Endodermal cell (in vitro differentiated cells): ENCODE measurements at regions not wholly inside any gene's neighbourhood (a gene's known extent, or its start where the extent isn't known, plus 50 kb on each side); places are given as distances from the start of the nearest gene placed in this dataset.

Source experiments
- DNase-seq: peaks from one replicate; pipeline ENCODE4 v3.0.0-alpha.2; 2017
- H3K27ac ChIP-seq: 2 replicates; pipeline ENCODE4 v1.5.1; 2013; ENCODE audit warnings: mild to moderate bottlenecking, low read depth, low read length, moderate library complexity
- H3K27me3 ChIP-seq: 2 replicates; pipeline ENCODE4 v1.6.1; 2013; ENCODE audit warnings: mild to moderate bottlenecking, low read length, moderate library complexity; ENCODE audit not compliant: insufficient read depth, control insufficient read depth, poor library complexity, severe bottlenecking
- H3K36me3 ChIP-seq: 2 replicates; pipeline ENCODE4 v1.7.0; 2013; ENCODE audit warnings: mild to moderate bottlenecking, low read length, moderate library complexity; ENCODE audit not compliant: control insufficient read depth, insufficient read depth
- H3K4me1 ChIP-seq: one replicate; pipeline ENCODE4 v1.7.0; 2013; ENCODE audit warnings: low read length; ENCODE audit not compliant: control insufficient read depth, insufficient read depth
- H3K4me3 ChIP-seq: 2 replicates; pipeline ENCODE4 v1.5.1; 2013; ENCODE audit warnings: mild to moderate bottlenecking, low read length, moderate library complexity
- H3K9ac ChIP-seq: 2 replicates; pipeline ENCODE4 v1.6.1; 2013; ENCODE audit warnings: mild to moderate bottlenecking, low read length, moderate library complexity; ENCODE audit not compliant: poor library complexity, severe bottlenecking; ENCODE audit errors: extremely low read depth
- H3K9me3 ChIP-seq: 2 replicates; pipeline ENCODE4 v1.6.1; 2013; ENCODE audit warnings: mild to moderate bottlenecking, low read length, moderate library complexity; ENCODE audit not compliant: control insufficient read depth
- H3K27ac Mint-ChIP-seq: 2 replicates; pipeline ENCODE4 v1.8.0; 2020; ENCODE audit warnings: mixed read lengths
- H3K27me3 Mint-ChIP-seq: 2 replicates; pipeline ENCODE4 v1.8.0; 2021; ENCODE audit warnings: mild to moderate bottlenecking, mixed read lengths; ENCODE audit not compliant: insufficient read depth
- H3K36me3 Mint-ChIP-seq: 2 replicates; pipeline ENCODE4 v1.8.0; 2020; ENCODE audit warnings: low read depth, mixed read lengths
- H3K4me1 Mint-ChIP-seq: 2 replicates; pipeline ENCODE4 v1.8.0; 2020; ENCODE audit warnings: mixed read lengths
- H3K4me3 Mint-ChIP-seq: 2 replicates; pipeline ENCODE4 v1.8.0; 2020; ENCODE audit warnings: mild to moderate bottlenecking, moderate library complexity, mixed read lengths
- H3K9me3 Mint-ChIP-seq: 2 replicates; pipeline ENCODE4 v1.8.0; 2020; ENCODE audit warnings: mild to moderate bottlenecking, mixed read lengths
- CTCF ChIP-seq: fragments of 200-600 bp; sonication (generic); conservative IDR thresholded peaks from 2 replicates; pipeline ENCODE4 v1.5.0; 2021; ENCODE audit warnings: antibody characterized with exemption, mild to moderate bottlenecking
- WGBS, 2 experiments: methylation state at CpG; one replicate each; pipeline versions ENCODE4 v1.1.5 to v1.1.7; 2013; ENCODE audit warnings: missing lambda C conversion rate in 2 of 2, mixed read lengths in 1 of 2; ENCODE audit not compliant: insufficient coverage in 1 of 2, insufficient read length in 1 of 2; 5-methylcytosine and 5-hydroxymethylcytosine counted together

- H3K9me3 ChIP-seq: no peaks in the 10 kb centered on the region
- H3K27ac Mint-ChIP-seq: no peak overlapping the region
- WGBS, 2 experiments: 100% methylated on average over 1 of the region's 1 CpG; no CpG with 5 or more reads in 1 of the 2 experiments
- no peak overlapping the region for H3K4me3 ChIP-seq
- H3K9ac ChIP-seq: no peak overlapping the region
- H3K36me3 ChIP-seq: peaks cover 38% of the 10 kb centered on the region
- H3K4me3 Mint-ChIP-seq: no peak overlapping the region
- no peak overlapping the region for H3K27ac ChIP-seq
- H3K9me3 Mint-ChIP-seq: no peaks in the 10 kb centered on the region
- no peak for DNase-seq
- peaks cover 7% of the 10 kb centered on the region for H3K36me3 Mint-ChIP-seq
- no peaks in the 10 kb centered on the region for H3K27me3 ChIP-seq
- TF ChIP-seq CTCF: no peak
- H3K4me1 ChIP-seq: no peaks in the 10 kb centered on the region
- no peaks in the 10 kb centered on the region for H3K4me1 Mint-ChIP-seq
- H3K27me3 Mint-ChIP-seq: no peaks in the 10 kb centered on the region
Observed at GRCh38 chr10:107434201-107434600, 269.7 kb upstream of the SORCS1 start.

GRCh38 chr10:107433605-107434004 is 269.1 kb upstream of the SORCS1 start:
- H3K4me1 Mint-ChIP-seq: no peaks in the 10 kb centered on the region
- H3K27me3 ChIP-seq: no peaks in the 10 kb centered on the region
- no peaks in the 10 kb centered on the region for H3K9me3 Mint-ChIP-seq
- no peak overlapping the region for H3K27ac Mint-ChIP-seq
- no peak overlapping the region for H3K9ac ChIP-seq
- no peak overlapping the region for H3K27ac ChIP-seq
- no peaks in the 10 kb centered on the region for H3K27me3 Mint-ChIP-seq
- H3K9me3 ChIP-seq: no peaks in the 10 kb centered on the region
- WGBS, 2 experiments: 72% methylated on average over 3 of the region's 3 CpGs; no CpG with 5 or more reads in 1 of the 2 experiments
- DNase-seq: no peak
- no peaks in the 10 kb centered on the region for H3K4me1 ChIP-seq
- peaks cover 40% of the 10 kb centered on the region for H3K36me3 ChIP-seq
- no peak overlapping the region for H3K4me3 ChIP-seq
- H3K4me3 Mint-ChIP-seq: no peak overlapping the region
- no peak for TF ChIP-seq CTCF
- peaks cover 7% of the 10 kb centered on the region for H3K36me3 Mint-ChIP-seq

GRCh38 chr10:107430446-107430845 is 265.9 kb upstream of the SORCS1 start:
- no peak for DNase-seq
- Mint-ChIP-seq H3K27ac (no peak overlapping the region), H3K36me3 (peaks cover 7% of the 10 kb centered on the region), H3K27me3 (no peaks in the 10 kb centered on the region), H3K9me3 (no peaks in the 10 kb centered on the region), H3K4me3 (no peak overlapping the region), H3K4me1 (no peaks in the 10 kb centered on the region)
- 94 to 96% methylated on average over 4 to 6 of the region's 6 CpGs for WGBS, 2 experiments
- H3K36me3 ChIP-seq: peaks cover 28% of the 10 kb centered on the region
- no peaks in the 10 kb centered on the region for H3K9me3 ChIP-seq
- no peaks in the 10 kb centered on the region for H3K27me3 ChIP-seq
- no peak overlapping the region for H3K9ac ChIP-seq
- no peaks in the 10 kb centered on the region for H3K4me1 ChIP-seq
- no peak for TF ChIP-seq CTCF
- H3K27ac ChIP-seq: no peak overlapping the region
- no peak overlapping the region for H3K4me3 ChIP-seq
